HEK293 (cell line): ENCODE measurements at regions not wholly inside any gene's neighbourhood (a gene's known extent, or its start where the extent isn't known, plus 50 kb on each side); places are given as distances from the start of the nearest gene placed in this dataset.

Source experiments
- CTCF ChIP-seq: fragments of 450-650 bp; formaldehyde crosslinking; IDR thresholded peaks from 2 replicates; pipeline ENCODE4 v1.5.1; 2016; ENCODE audit warnings: missing biosample characterization, missing genetic modification characterization
- EGR2 ChIP-seq: fragments of 450-650 bp; formaldehyde crosslinking; IDR thresholded peaks from 2 replicates; pipeline ENCODE4 v1.5.1; 2016; ENCODE audit warnings: low read depth, missing biosample characterization, missing genetic modification characterization
- PBX3 ChIP-seq: sonication (generic); formaldehyde crosslinking; IDR thresholded peaks from 2 replicates; pipeline ENCODE4 v1.8.1; 2022; ENCODE audit warnings: mild to moderate bottlenecking, moderate library complexity, missing genetic modification reagents
- REST ChIP-seq: fragments of 450-650 bp; formaldehyde crosslinking; IDR thresholded peaks from 2 replicates; pipeline ENCODE4 v1.5.1; 2016; ENCODE audit warnings: missing biosample characterization, missing genetic modification characterization
- SETDB1 ChIP-seq: IDR thresholded peaks from one replicate; pipeline ENCODE4 v1.6.1; 2017; ENCODE audit warnings: mild to moderate bottlenecking, low read length, moderate library complexity, mixed read lengths; ENCODE audit not compliant: insufficient read length
- ZBTB21 ChIP-seq: fragments of 450-650 bp; formaldehyde crosslinking; IDR thresholded peaks from 2 replicates; pipeline ENCODE4 v1.5.1; 2017; ENCODE audit warnings: missing biosample characterization, missing genetic modification characterization
- ZBTB26 ChIP-seq: fragments of 450-650 bp; formaldehyde crosslinking; optimal IDR thresholded peaks from 2 replicates; pipeline ENCODE3; 2016; ENCODE audit warnings: missing biosample characterization, mild to moderate bottlenecking, missing genetic modification characterization
- ZNF114 ChIP-seq: fragments of 450-650 bp; formaldehyde crosslinking; IDR thresholded peaks from 2 replicates; pipeline ENCODE4 v1.5.0; 2017; ENCODE audit warnings: missing biosample characterization, missing genetic modification characterization
- ZNF16 ChIP-seq: fragments of 450-650 bp; formaldehyde crosslinking; IDR thresholded peaks from 2 replicates; pipeline ENCODE4 v1.5.1; 2016; ENCODE audit warnings: low read depth, missing biosample characterization, missing genetic modification characterization
- ZNF426 ChIP-seq: fragments of 450-650 bp; formaldehyde crosslinking; IDR thresholded peaks from 2 replicates; pipeline ENCODE4 v1.5.1; 2017; ENCODE audit warnings: missing biosample characterization, missing genetic modification characterization, mild to moderate bottlenecking, inconsistent platforms, moderate library complexity
- ZNF639 ChIP-seq: fragments of 450-650 bp; formaldehyde crosslinking; IDR thresholded peaks from 2 replicates; pipeline ENCODE4 v1.5.1; 2016; ENCODE audit warnings: missing biosample characterization, missing genetic modification characterization
- ZNF645 ChIP-seq: fragments of 450-650 bp; formaldehyde crosslinking; IDR thresholded peaks from 2 replicates; pipeline ENCODE4; 2016; ENCODE audit warnings: missing biosample characterization, missing genetic modification characterization
- ZNF792 ChIP-seq: fragments of 450-650 bp; formaldehyde crosslinking; IDR thresholded peaks from 2 replicates; pipeline ENCODE4 v1.5.1; 2016; ENCODE audit warnings: missing biosample characterization, missing genetic modification characterization

- TF ChIP-seq ZNF639 (no peak), SETDB1 (no peak), CTCF (tag by site-specific recombination) (no peak), ZNF645 (tag by site-specific recombination) (no peak), ZNF426 (tag by site-specific recombination) (no peak), ZBTB26 (tag by site-specific recombination) (no peak), PBX3 (no peak), REST (no peak), ZNF114 (no peak), ZNF792 (tag by site-specific recombination) (no peak), ZNF16 (no peak), ZBTB21 (tag by site-specific recombination) (no peak), EGR2 (tag by site-specific recombination) (no peak)
These were observed 293.6 kb downstream of the SOX11 start for GRCh38 chr2:5985536-5986385.
